K562 (cell line): ENCODE measurements at regions not wholly inside any gene's neighbourhood (a gene's known extent, or its start where the extent isn't known, plus 50 kb on each side); places are given as distances from the start of the nearest gene placed in this dataset.
"Not testable (repeated sequence)": the region's sequence is repeated elsewhere in the genome, so short reads cannot be mapped to it uniquely, and the experiment has no call there.

Experiments
- ATAC-seq: fragments of 200-7000 bp; cut with Tn5 transposase; 3 replicates; pipeline ENCODE4 v1.9.1; 2020; ENCODE audit warnings: moderate library complexity
- BruUV-seq: library from RNA; stranded (reverse); fragments of 400-500 nt; replicated peaks from 2 replicates; lab custom pipeline; 2021; lab: Mats Ljungman, UMichigan
- CTCF ChIA-PET: fragments of 300-600 bp; formaldehyde crosslinking; extraction: SDS; loops from one replicate; lab custom pipeline; 2021; ENCODE audit warnings: low intra/inter-chr PET ratio; lab: Yijun Ruan, JAX
- POLR2A ChIA-PET: fragments of 300-600, 350-650 bp; sonication (Branson Sonifier 250); formaldehyde crosslinking; extraction: SDS; loops from one replicate; lab custom pipeline; 2021; ENCODE audit warnings: antibody characterized with exemption, inconsistent platforms; lab: Yijun Ruan, JAX
- DNase-seq, 4 experiments: peaks; one replicate each; pipeline versions ENCODE4 v3.0.0 to v3.0.0-alpha.2; 2011 to 2018; ENCODE audit warnings: low spot score in 3 of 4, mixed read lengths in 3 of 4; ENCODE audit errors: extremely low read depth in 1 of 4
- FAIRE-seq: peaks from 2 replicates; lab custom pipeline; 2011; peaks lifted over from hg19 to GRCh38; lab: Jason Lieb, UNC
- H2AFZ ChIP-seq: 2 replicates; pipeline ENCODE4 v1.6.0; 2011; ENCODE audit warnings: low read depth, low read length, control low read depth, inconsistent platforms
- H3K27ac ChIP-seq: fragments of 200-600 bp; 3 replicates; pipeline ENCODE4 v1.8.0; 2011; ENCODE audit warnings: low read depth, mild to moderate bottlenecking, control low read depth, inconsistent platforms, low read length, moderate library complexity, mixed read lengths; ENCODE audit errors: extremely low read depth
- H3K27me3 ChIP-seq, 2 experiments: fragments of 300-600 bp in 1 of 2; 2 replicates in 1 of 2; 3 replicates in 1 of 2; pipeline versions ENCODE4 v1.6.0 to v1.8.0; 2011; ENCODE audit warnings: inconsistent platforms in 2 of 2, low read length in 2 of 2, mild to moderate bottlenecking in 1 of 2, mixed read lengths in 1 of 2, moderate library complexity in 1 of 2; ENCODE audit not compliant: control insufficient read depth in 2 of 2, insufficient read depth in 2 of 2
- H3K36me3 ChIP-seq: fragments of 300-600 bp; 3 replicates; pipeline ENCODE4 v1.8.0; 2011; ENCODE audit warnings: mild to moderate bottlenecking, low read length, inconsistent platforms; ENCODE audit not compliant: control insufficient read depth, insufficient read depth
- H3K4me1 ChIP-seq, 2 experiments: fragments of 200-600 bp in 1 of 2; replicated peaks in 1 of 2; 2 replicates in 1 of 2; 3 replicates in 1 of 2; pipeline versions ENCODE4 v1.5.1 to v1.8.0; 2011; ENCODE audit warnings: inconsistent platforms in 2 of 2, low read length in 2 of 2, mild to moderate bottlenecking in 1 of 2, mixed read lengths in 1 of 2, moderate library complexity in 1 of 2; ENCODE audit not compliant: control insufficient read depth in 2 of 2, insufficient read depth in 2 of 2
- H3K4me2 ChIP-seq: 2 replicates; pipeline ENCODE4 v1.6.1; 2011; ENCODE audit warnings: low read length, control low read depth, inconsistent platforms, mixed read lengths; ENCODE audit not compliant: insufficient read depth
- H3K4me3 ChIP-seq: fragments of 200-600 bp; sonication (generic), shearing (Covaris generic); 2 replicates; pipeline ENCODE4 v1.5.1; 2016; ENCODE audit warnings: control low read depth, inconsistent platforms
- H3K79me2 ChIP-seq: fragments of 200-600 bp; 3 replicates; pipeline ENCODE4 v1.8.0; 2011; ENCODE audit warnings: low read length, inconsistent platforms; ENCODE audit not compliant: control insufficient read depth, insufficient read depth
- H3K9ac ChIP-seq, 2 experiments: 2 replicates each; pipeline versions ENCODE4 v1.6.0 to v1.6.1; 2011; ENCODE audit warnings: low read depth in 2 of 2, low read length in 2 of 2, control low read depth in 1 of 2, inconsistent platforms in 1 of 2, mild to moderate bottlenecking in 1 of 2, mixed read lengths in 1 of 2; ENCODE audit not compliant: insufficient read depth in 1 of 2
- H3K9me1 ChIP-seq: one replicate; pipeline ENCODE4 v1.6.0; 2011; ENCODE audit warnings: inconsistent platforms, mild to moderate bottlenecking, low read length, moderate library complexity; ENCODE audit not compliant: control insufficient read depth, insufficient read depth
- H3K9me3 ChIP-seq: replicated peaks from 2 replicates; pipeline ENCODE4 v1.5.1; 2011; ENCODE audit warnings: low read depth, low read length, inconsistent platforms; ENCODE audit not compliant: control insufficient read depth, insufficient read depth
- H4K20me1 ChIP-seq: replicated peaks from 2 replicates; pipeline ENCODE4 v1.6.1; 2011; ENCODE audit warnings: low read length, inconsistent platforms, mixed read lengths; ENCODE audit not compliant: control insufficient read depth, insufficient read depth
- C11orf30 ChIP-seq: fragments of 450-650 bp; IDR thresholded peaks from 2 replicates; pipeline ENCODE4 v1.6.1; 2016; ENCODE audit warnings: low read depth, mild to moderate bottlenecking
- CTCF ChIP-seq, 3 experiments: IDR thresholded peaks in 2 of 3; conservative IDR thresholded peaks in 1 of 3; 2 replicates each; pipeline ENCODE4 v1.5.1; 2011 to 2012; ENCODE audit warnings: low read length in 3 of 3, mild to moderate bottlenecking in 3 of 3, control low read depth in 2 of 3, improper control_type of control experiment in 1 of 3, inconsistent platforms in 1 of 3, low read depth in 1 of 3, mixed read lengths in 1 of 3, moderate library complexity in 1 of 3; ENCODE audit not compliant: insufficient read depth in 2 of 3
- E2F6 ChIP-seq, 2 experiments: IDR thresholded peaks; 2 replicates each; pipeline ENCODE4 v1.6.1; 2011; ENCODE audit warnings: borderline replicate concordance in 1 of 2, control low read depth in 1 of 2, low read depth in 1 of 2, low read length in 1 of 2, mild to moderate bottlenecking in 1 of 2, mixed read lengths in 1 of 2, moderate library complexity in 1 of 2; ENCODE audit not compliant: insufficient read depth in 1 of 2, insufficient read length in 1 of 2, poor library complexity in 1 of 2, severe bottlenecking in 1 of 2; ENCODE audit errors: extremely low read depth in 1 of 2
- MAFG ChIP-seq: fragments of 450-650 bp; conservative IDR thresholded peaks from 2 replicates; pipeline ENCODE4 v1.6.1; 2016; ENCODE audit warnings: missing genetic modification characterization, missing compliant biosample characterization
- ZNF316 ChIP-seq: fragments of 450-650 bp; IDR thresholded peaks from 2 replicates; pipeline ENCODE4 v1.6.1; 2016
- ZNF592 ChIP-seq: fragments of 450-650 bp; IDR thresholded peaks from 2 replicates; pipeline ENCODE4 v1.6.1; 2017; ENCODE audit warnings: antibody characterized with exemption, mild to moderate bottlenecking
- WGBS: fragments of 100-300 bp; shearing (Covaris generic); methylation state at CpG from one replicate; pipeline ENCODE4 v1.1.6; 2016; ENCODE audit warnings: low coverage, mixed read lengths; ENCODE audit not compliant: insufficient coverage; ENCODE audit errors: missing lambda C conversion rate; 5-methylcytosine and 5-hydroxymethylcytosine counted together
- in situ Hi-C: fragments of 300-500 bp; cut with MboI; formaldehyde crosslinking; loops from 4 replicates; pipeline ENCODE4 v1.15.0; 2018; ENCODE audit warnings: inconsistent platforms, mixed read lengths
- intact Hi-C: fragments of 100-400 bp; cut with micrococcal nuclease; formaldehyde crosslinking; loops from 2 replicates; pipeline ENCODE4 v1.14.2; 2022

GRCh38 chr10:78424050-78424449 is 390.4 kb downstream of the RPS24 start:
- intact Hi-C loops, H3K9me1 ChIP-seq, BruUV-seq, H3K27ac ChIP-seq, H3K4me2 ChIP-seq, H2AFZ ChIP-seq, CTCF ChIA-PET, H4K20me1 ChIP-seq, DNase-seq, H3K36me3 ChIP-seq, H3K9me3 ChIP-seq, FAIRE-seq, H3K9ac ChIP-seq, in situ Hi-C loops, H3K4me3 ChIP-seq, H3K4me1 ChIP-seq, H3K79me2 ChIP-seq: not testable (repeated sequence)
- ATAC-seq = peak; percentile 57; the same call in 2 of the 3 replicates
- H3K27me3 ChIP-seq = peaks cover 16 to 35% of the 10 kb centered on the region in 2 experiments; a peak in 4 of 5 replicates
- 20% methylated on average over 2 of the region's 2 CpGs for WGBS
- POLR2A ChIA-PET = interaction anchor here (0.6 to 1.1 kb wide), 4 partner anchors 10 to 888 kb away, joined by 3 to 5 read pairs (median 4); no protein-coding TSS in a partner anchor
- 0 out of 2 replicates have a peak, but pooled peaks have one; percentile 7 for TF ChIP-seq MAFG
- 0 out of 2 replicates have a peak, but pooled peaks have one; percentile 32 for TF ChIP-seq C11orf30
- TF ChIP-seq ZNF316 = peak; percentile 61

- ChIA-PET CTCF (no interaction called here), POLR2A (interaction anchor here (0.8 to 1.1 kb wide), 3 partner anchors 11 to 16 kb away, joined by 3 to 5 read pairs (median 3); no protein-coding TSS in a partner anchor)
- intact Hi-C loops (loop anchor here (5.0 kb wide), 1 partner anchor 233 kb away; no protein-coding TSS in a partner anchor), in situ Hi-C loops (no loop called here)
- H3K9me1 ChIP-seq = no peaks in the 10 kb centered on the region
- DNase-seq (peak in 3 of 4 experiments; percentile 18 to 32 (median 28)), FAIRE-seq (no peak), ATAC-seq (peak; percentile 88)
- H3K9me3 ChIP-seq = no peaks in the 10 kb centered on the region
- no peaks in the 10 kb centered on the region for H3K36me3 ChIP-seq
- H3K4me1 ChIP-seq = no peaks in the 10 kb centered on the region
- 0% methylated on average over 1 of the region's 1 CpG for WGBS
- H3K4me3 ChIP-seq = no peak overlapping the region
- H3K27me3 ChIP-seq = peaks cover 15 to 28% of the 10 kb centered on the region in 2 experiments; a peak in 4 of 5 replicates
- no peaks in the 10 kb centered on the region for H3K79me2 ChIP-seq
- H4K20me1 ChIP-seq = no peaks in the 10 kb centered on the region
- H3K9ac ChIP-seq = no peak overlapping the region
- H3K4me2 ChIP-seq = no peak overlapping the region
- BruUV-seq = no TSS peak
- H3K27ac ChIP-seq = no peak overlapping the region
- H2AFZ ChIP-seq = no peak overlapping the region
- TF ChIP-seq CTCF (IDR thresholded peaks at IDR 0.05 in 2 of 3, conservative IDR thresholded peaks at IDR 0.05 in 1 of 3; ENCODE audit: insufficient read depth in 2 of 3, low read depth in 1 of 3, low read length in 3 of 3) (peak; percentile 38 to 60 (median 43); a peak in 5 of 6 replicates), E2F6 (IDR thresholded peaks at IDR 0.05; ENCODE audit: borderline replicate concordance in 1 of 2, extremely low read depth in 1 of 2, insufficient read depth in 1 of 2, insufficient read length in 1 of 2, low read depth in 1 of 2, low read length in 1 of 2, poor library complexity in 1 of 2, severe bottlenecking in 1 of 2) (no peak), ZNF592 (no peak)
Measured at GRCh38 chr10:78424723-78425122, 391.1 kb downstream of the RPS24 start.
